ACC112 (cell line): ENCODE measurements at regions not wholly inside any gene's neighbourhood (a gene's known extent, or its start where the extent isn't known, plus 50 kb on each side); places are given as distances from the start of the nearest gene placed in this dataset.

Experiments used
- H2AFZ ChIP-seq: fragments of 200-600 bp; sonication (generic); one replicate; pipeline ENCODE4 v1.6.0; 2017; ENCODE audit warnings: antibody characterized with exemption, low read length; ENCODE audit not compliant: unreplicated experiment
- H3K27ac ChIP-seq: fragments of 200-600 bp; sonication (generic); 2 replicates; pipeline ENCODE4 v1.5.1; 2014; ENCODE audit warnings: low read depth, mild to moderate bottlenecking, antibody characterized with exemption, low read length, moderate library complexity
- H3K27me3 ChIP-seq: fragments of 200-600 bp; sonication (generic); 2 replicates; pipeline ENCODE4 v1.6.1; 2014; ENCODE audit warnings: mild to moderate bottlenecking, antibody characterized with exemption, low read length, moderate library complexity, mixed read lengths; ENCODE audit not compliant: insufficient read depth
- H3K36me3 ChIP-seq: fragments of 200-600 bp; sonication (generic); 2 replicates; pipeline ENCODE4 v1.6.1; 2016; ENCODE audit warnings: mild to moderate bottlenecking, antibody characterized with exemption, low read length, moderate library complexity, mixed read lengths; ENCODE audit not compliant: insufficient read depth
- H3K4me1 ChIP-seq: fragments of 200-600 bp; sonication (generic); one replicate; pipeline ENCODE4 v1.6.1; 2016; ENCODE audit warnings: low read length, mixed read lengths; ENCODE audit not compliant: insufficient read depth, unreplicated experiment, control insufficient read depth
- H3K4me3 ChIP-seq: fragments of 200-600 bp; sonication (generic); 2 replicates; pipeline ENCODE4 v1.5.1; 2014; ENCODE audit warnings: mild to moderate bottlenecking, low read depth, low read length
- H3K79me2 ChIP-seq: fragments of 200-600 bp; sonication (generic); one replicate; pipeline ENCODE4 v1.6.0; 2016; ENCODE audit warnings: low read length; ENCODE audit not compliant: control insufficient read depth, unreplicated experiment, insufficient read depth

DNA sequence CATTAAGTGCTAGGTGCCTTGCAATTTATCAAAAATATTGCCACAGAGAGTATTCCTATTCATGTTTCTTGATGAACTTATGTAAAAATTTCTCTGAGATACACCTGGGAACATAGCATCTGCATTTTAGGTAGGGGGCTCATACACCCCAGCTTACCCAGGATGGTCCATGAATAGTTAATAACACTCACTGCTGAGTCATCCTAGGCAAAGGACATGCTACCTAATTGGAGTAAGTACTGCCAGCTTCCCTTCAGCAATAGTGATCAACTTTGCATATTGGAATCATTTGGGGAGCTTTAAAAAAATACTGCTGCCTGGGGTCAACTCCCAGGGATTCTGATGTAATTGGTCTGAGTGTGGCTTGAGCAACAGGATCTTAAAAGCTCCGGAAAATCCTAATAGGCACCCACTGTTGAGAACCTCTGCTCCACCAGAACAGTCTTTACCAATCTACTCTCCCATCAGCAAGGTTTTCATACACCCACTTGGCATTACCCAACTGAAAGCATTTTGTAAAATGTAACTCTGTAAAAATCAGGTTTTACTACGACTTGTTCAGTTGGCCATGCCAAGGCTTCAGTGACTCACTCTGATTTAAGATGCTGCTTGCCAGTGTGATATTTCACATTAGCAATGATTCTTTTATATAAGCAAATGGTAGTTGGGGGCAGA is 67.2 kb upstream of the FNDC3A start:
- Histone ChIP-seq H3K36me3 (no peaks in the 10 kb centered on the region), H2AFZ (no peak overlapping the region), H3K79me2 (no peaks in the 10 kb centered on the region), H3K27me3 (no peaks in the 10 kb centered on the region), H3K4me3 (0 out of 2 replicates have a peak overlapping the region, but pooled peaks have one; percentile 8), H3K4me1 (peaks cover 16% of the 10 kb centered on the region), H3K27ac (peak overlapping the region; percentile 57)

DNA sequence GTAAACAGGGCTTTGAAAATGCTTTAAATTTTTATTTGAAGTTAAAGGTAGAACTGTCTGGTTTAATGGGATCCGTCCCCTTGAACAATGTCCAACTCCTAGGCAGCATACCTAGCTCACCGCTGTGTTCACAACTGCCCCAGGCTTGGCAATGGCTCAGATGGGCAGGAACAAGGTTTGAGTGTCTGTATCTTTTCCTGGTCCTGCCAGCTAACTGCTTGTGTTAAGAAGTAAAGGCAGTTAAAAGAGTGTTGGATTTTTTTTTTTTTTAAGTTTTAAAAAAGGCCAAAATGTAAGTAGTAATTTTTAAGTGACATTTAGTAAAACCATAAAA is 66.7 kb upstream of the FNDC3A start:
- no peaks in the 10 kb centered on the region for H3K27me3 ChIP-seq
- no peak overlapping the region for H3K4me3 ChIP-seq
- H3K36me3 ChIP-seq, result no peaks in the 10 kb centered on the region
- peaks cover 16% of the 10 kb centered on the region for H3K4me1 ChIP-seq
- no peaks in the 10 kb centered on the region for H3K79me2 ChIP-seq
- H3K27ac ChIP-seq, result peak overlapping the region; percentile 57
- H2AFZ ChIP-seq, result no peak overlapping the region

DNA sequence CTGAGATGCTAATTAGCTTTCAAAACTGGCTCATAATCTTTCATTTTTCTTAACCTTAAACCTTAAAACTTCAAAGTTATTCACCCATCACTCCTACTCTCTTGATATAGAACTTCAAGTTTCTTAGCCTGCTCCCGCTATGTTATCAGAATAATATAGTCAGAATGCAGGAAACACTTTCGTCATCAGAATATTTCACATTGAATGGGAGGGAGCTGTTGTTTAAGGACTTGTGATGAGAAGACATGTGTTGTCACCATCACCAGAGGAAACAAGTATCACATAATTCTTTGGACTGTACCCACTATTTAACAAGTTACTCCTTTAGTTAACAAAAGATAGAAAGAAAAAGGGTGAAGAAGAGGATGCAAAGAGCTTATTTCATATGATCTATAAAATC is 65.0 kb upstream of the FNDC3A start:
- Histone ChIP-seq H3K79me2 (no peaks in the 10 kb centered on the region), H3K36me3 (no peaks in the 10 kb centered on the region), H3K27me3 (no peaks in the 10 kb centered on the region), H3K4me3 (no peak overlapping the region), H3K27ac (no peak overlapping the region), H2AFZ (no peak overlapping the region), H3K4me1 (peaks cover 16% of the 10 kb centered on the region)

- Histone ChIP-seq H2AFZ (no peak overlapping the region), H3K36me3 (no peaks in the 10 kb centered on the region), H3K27me3 (no peaks in the 10 kb centered on the region), H3K27ac (no peak overlapping the region), H3K4me3 (no peak overlapping the region), H3K4me1 (no peaks in the 10 kb centered on the region), H3K79me2 (no peaks in the 10 kb centered on the region)
These were observed 56.0 kb upstream of the FNDC3A start for GRCh38 chr13:48919751-48920150.

DNA sequence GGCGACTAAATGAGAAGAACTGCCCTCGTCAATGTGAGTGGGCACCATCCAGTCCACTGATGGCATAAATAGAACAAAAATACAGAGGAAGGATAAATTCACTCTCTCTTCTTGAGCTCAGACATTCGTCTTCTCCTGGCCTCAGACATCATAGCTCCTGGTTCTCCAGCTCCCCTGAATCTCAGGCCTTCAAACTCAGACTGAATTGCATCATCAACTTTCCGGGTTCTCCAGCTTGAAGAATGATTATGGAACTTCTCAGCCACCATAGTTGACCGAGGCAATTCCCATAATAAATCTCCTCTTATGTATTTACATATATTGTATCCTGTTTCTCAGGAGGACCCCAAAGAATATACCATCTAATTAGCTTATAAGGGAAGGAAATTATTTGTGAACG is 55.0 kb upstream of the FNDC3A start:
- H3K4me1 ChIP-seq, result no peaks in the 10 kb centered on the region
- H3K79me2 ChIP-seq, result no peaks in the 10 kb centered on the region
- no peaks in the 10 kb centered on the region for H3K27me3 ChIP-seq
- no peaks in the 10 kb centered on the region for H3K36me3 ChIP-seq
- H3K4me3 ChIP-seq, result no peak overlapping the region
- no peak overlapping the region for H2AFZ ChIP-seq
- H3K27ac ChIP-seq, result no peak overlapping the region

GRCh38 chr13:48923376-48923775 is 52.3 kb upstream of the FNDC3A start:
- Histone ChIP-seq H3K36me3 (no peaks in the 10 kb centered on the region), H3K4me3 (no peak overlapping the region), H3K27me3 (no peaks in the 10 kb centered on the region), H3K27ac (no peak overlapping the region), H3K4me1 (no peaks in the 10 kb centered on the region), H3K79me2 (no peaks in the 10 kb centered on the region), H2AFZ (no peak overlapping the region)

GRCh38 chr13:48925001-48925400 is 50.7 kb upstream of the FNDC3A start:
- H2AFZ ChIP-seq, result no peak overlapping the region
- no peak overlapping the region for H3K4me3 ChIP-seq
- no peaks in the 10 kb centered on the region for H3K4me1 ChIP-seq
- H3K79me2 ChIP-seq, result no peaks in the 10 kb centered on the region
- no peaks in the 10 kb centered on the region for H3K27me3 ChIP-seq
- H3K36me3 ChIP-seq, result no peaks in the 10 kb centered on the region
- H3K27ac ChIP-seq, result no peak overlapping the region
